GM20000 (cell line): ENCODE measurements at regions not wholly inside any gene's neighbourhood (a gene's known extent, or its start where the extent isn't known, plus 50 kb on each side); places are given as distances from the start of the nearest gene placed in this dataset.

Experiments
- DNase-seq: peaks from one replicate; pipeline ENCODE4 v3.0.0; 2012; ENCODE audit warnings: low spot score
- CTCF ChIP-seq: IDR thresholded peaks from 2 replicates; pipeline ENCODE4 v1.5.1; 2012; ENCODE audit warnings: mild to moderate bottlenecking, control low read depth; ENCODE audit errors: extremely low read depth, missing control alignments

- no peak for TF ChIP-seq CTCF
- DNase-seq: no peak
Measured at GRCh38 chr19:31745731-31746130, 396.5 kb upstream of the TSHZ3 start.

DNA sequence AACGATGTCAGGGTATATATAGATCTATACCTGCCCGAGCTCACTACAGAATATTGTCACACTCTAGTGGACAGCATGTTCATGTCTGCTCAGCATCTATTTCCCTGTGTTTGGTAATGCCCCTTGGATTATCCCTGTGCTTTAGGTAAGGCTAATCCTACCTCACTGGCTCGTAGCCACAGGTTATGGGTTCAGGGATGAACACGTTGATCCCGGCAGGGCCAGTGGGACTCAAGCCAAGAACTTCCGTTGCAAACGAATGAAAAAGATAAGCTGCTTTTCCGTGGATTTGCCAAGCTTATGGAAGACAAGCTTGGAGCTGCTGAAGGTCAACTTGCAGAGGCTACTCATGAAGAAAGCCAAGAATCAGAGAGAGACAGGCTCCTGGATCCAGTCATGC is 400.0 kb upstream of the TSHZ3 start:
- no peak for DNase-seq
- no peak for TF ChIP-seq CTCF

DNA sequence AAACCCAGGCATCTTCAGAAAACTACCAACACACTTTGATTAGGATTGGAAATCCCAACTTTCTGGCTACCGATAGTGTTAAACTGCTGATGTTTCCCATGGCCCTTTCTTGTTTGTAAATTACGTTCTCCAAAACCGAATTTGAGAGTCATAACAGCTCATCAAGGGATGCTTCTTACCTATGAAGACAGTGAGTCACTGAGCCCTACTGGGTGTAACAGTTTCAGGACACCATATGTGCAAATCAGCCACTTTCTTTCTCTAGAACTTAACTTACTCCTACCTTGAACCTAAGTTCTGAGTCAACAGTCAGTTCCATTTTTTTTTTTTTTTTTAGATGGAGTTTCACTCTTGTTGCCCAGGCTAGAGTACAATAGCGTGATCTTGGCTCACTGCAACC is 410.1 kb upstream of the TSHZ3 start:
- no peak for TF ChIP-seq CTCF
- DNase-seq: no peak

DNA sequence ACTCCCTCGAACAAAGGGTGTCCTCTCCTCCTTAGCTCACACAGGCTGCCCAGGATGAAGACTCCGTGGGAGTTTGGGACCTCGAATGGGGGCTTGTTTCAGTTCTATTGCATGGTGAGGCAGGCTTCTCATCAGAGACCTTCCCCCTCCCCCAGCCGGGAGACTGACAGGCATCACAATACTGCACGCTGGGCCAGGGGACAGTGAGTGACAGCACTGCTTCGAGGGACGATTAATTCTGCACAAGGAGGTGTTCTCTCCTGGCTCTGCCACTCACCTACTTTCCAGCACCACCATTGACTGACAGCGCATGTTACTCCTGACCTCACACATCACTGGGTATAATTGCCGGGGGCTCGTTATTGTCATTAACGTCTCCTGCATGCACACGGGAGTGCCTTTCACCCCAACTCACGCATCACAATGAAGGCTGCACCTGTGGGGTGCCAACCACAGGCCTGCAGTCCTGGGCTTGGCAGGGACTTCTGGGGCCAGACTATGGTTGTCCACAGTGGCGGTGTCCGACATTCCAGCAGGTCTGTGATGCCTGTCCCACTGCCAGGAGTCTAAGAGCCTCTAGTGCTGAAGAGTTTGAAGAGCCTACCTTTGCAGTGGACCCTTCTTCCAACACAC is 412.2 kb upstream of the TSHZ3 start:
- no peak for TF ChIP-seq CTCF
- no peak for DNase-seq

GRCh38 chr19:31770223-31770622 is 421.0 kb upstream of the TSHZ3 start:
- TF ChIP-seq CTCF: no peak
- DNase-seq: no peak

DNA sequence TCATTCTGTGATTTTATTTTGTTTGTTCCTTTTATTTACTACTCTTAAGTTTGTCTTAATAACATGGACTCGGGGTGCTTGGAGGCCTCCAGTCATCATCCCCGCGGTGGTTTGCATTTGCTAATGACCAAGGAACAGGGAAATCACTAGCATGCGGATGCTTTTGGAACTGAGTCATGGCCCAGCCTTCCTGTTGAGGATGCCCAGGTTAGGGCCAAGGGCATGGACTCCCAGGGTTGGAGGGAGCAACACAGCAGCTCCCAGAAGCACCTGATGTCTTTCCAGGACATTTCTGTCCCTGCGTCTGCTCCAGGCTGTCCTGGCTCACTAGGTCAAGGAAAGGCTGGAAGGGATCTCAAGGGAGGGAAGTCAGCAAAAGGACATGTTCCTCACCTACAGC is 423.7 kb upstream of the TSHZ3 start:
- DNase-seq: no peak
- no peak for TF ChIP-seq CTCF

DNA sequence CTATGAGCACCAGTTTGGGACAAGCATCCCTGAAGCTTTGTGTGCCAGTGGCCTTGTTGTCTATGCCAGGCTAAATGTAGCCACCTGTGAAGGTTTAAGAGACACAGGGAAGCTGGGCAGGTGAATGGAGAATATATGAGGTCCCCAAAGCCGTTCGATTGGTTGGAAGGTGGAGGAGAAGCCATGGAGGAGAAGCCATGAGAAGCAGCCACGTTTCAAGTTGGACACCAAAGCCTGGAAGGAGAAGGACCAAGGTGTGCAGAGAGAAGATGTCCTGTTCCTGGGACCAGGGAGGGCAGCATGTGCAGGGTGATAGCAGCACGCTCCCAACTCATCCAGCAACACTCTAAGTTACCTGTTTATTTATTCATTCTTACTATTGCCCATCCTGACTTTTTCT is 432.3 kb upstream of the TSHZ3 start:
- DNase-seq: no peak
- TF ChIP-seq CTCF: no peak
